Astrocyte (in vitro differentiated cells and primary cell): ENCODE measurements at regions not wholly inside any gene's neighbourhood (a gene's known extent, or its start where the extent isn't known, plus 50 kb on each side); places are given as distances from the start of the nearest gene placed in this dataset.

ENCODE experiments used
- DNase-seq: peaks from one replicate; pipeline ENCODE4 v3.0.0-alpha.2; 2010; ENCODE audit warnings: low read depth
- FAIRE-seq: peaks from 2 replicates; lab custom pipeline; 2011; peaks lifted over from hg19 to GRCh38; lab: Jason Lieb, UNC
- H2AFZ ChIP-seq: 2 replicates; pipeline ENCODE4 v1.6.0; 2012; ENCODE audit warnings: low read depth, low read length, inconsistent platforms
- H3K27ac ChIP-seq: 2 replicates; pipeline ENCODE4 v1.5.1; 2011; ENCODE audit warnings: low read depth, low read length, inconsistent platforms
- H3K27me3 ChIP-seq: 2 replicates; pipeline ENCODE4 v1.6.0; 2011; ENCODE audit warnings: low read length, inconsistent platforms; ENCODE audit not compliant: insufficient read depth
- H3K36me3 ChIP-seq: 2 replicates; pipeline ENCODE4 v1.5.1; 2011; ENCODE audit warnings: low read length, inconsistent platforms; ENCODE audit not compliant: insufficient read depth
- H3K4me1 ChIP-seq: 2 replicates; pipeline ENCODE4 v1.5.1; 2011; ENCODE audit warnings: low read length, inconsistent platforms; ENCODE audit not compliant: insufficient read depth
- H3K4me2 ChIP-seq: 2 replicates; pipeline ENCODE4 v1.6.0; 2012; ENCODE audit warnings: low read length, inconsistent platforms
- H3K4me3 ChIP-seq: 2 replicates; pipeline ENCODE4 v1.5.1; 2011; ENCODE audit warnings: low read depth, mild to moderate bottlenecking, low read length, inconsistent platforms; ENCODE audit not compliant: insufficient read depth
- H3K79me2 ChIP-seq: 2 replicates; pipeline ENCODE4 v1.6.0; 2012; ENCODE audit warnings: mild to moderate bottlenecking, low read length, inconsistent platforms; ENCODE audit not compliant: insufficient read depth
- H3K9ac ChIP-seq: 2 replicates; pipeline ENCODE4 v1.6.0; 2012; ENCODE audit warnings: mild to moderate bottlenecking, low read length, inconsistent platforms
- H3K9me3 ChIP-seq: 2 replicates; pipeline ENCODE4 v1.5.1; 2012; ENCODE audit warnings: low read depth, mild to moderate bottlenecking, low read length, inconsistent platforms; ENCODE audit not compliant: insufficient read depth
- H4K20me1 ChIP-seq: 2 replicates; pipeline ENCODE4 v1.6.0; 2012; ENCODE audit warnings: low read length, inconsistent platforms; ENCODE audit not compliant: insufficient read depth
- H3K27ac Mint-ChIP-seq: one replicate; pipeline ENCODE4 v1.8.0; 2021; ENCODE audit warnings: mild to moderate bottlenecking, mixed read lengths; ENCODE audit not compliant: unreplicated experiment
- H3K27me3 Mint-ChIP-seq: one replicate; pipeline ENCODE4 v1.8.0; 2021; ENCODE audit warnings: low read depth, mixed read lengths; ENCODE audit not compliant: unreplicated experiment
- H3K36me3 Mint-ChIP-seq: one replicate; pipeline ENCODE4 v1.8.0; 2021; ENCODE audit warnings: low read depth, mixed read lengths; ENCODE audit not compliant: unreplicated experiment
- H3K4me1 Mint-ChIP-seq: one replicate; pipeline ENCODE4 v1.8.0; 2021; ENCODE audit warnings: low read depth, mixed read lengths; ENCODE audit not compliant: unreplicated experiment
- H3K4me3 Mint-ChIP-seq: one replicate; pipeline ENCODE4 v1.8.0; 2021; ENCODE audit warnings: mild to moderate bottlenecking, moderate library complexity, mixed read lengths; ENCODE audit not compliant: unreplicated experiment
- H3K9me3 Mint-ChIP-seq: one replicate; pipeline ENCODE4 v1.8.0; 2021; ENCODE audit warnings: mild to moderate bottlenecking, mixed read lengths; ENCODE audit not compliant: unreplicated experiment
- EZH2 ChIP-seq: IDR thresholded peaks from 2 replicates; pipeline ENCODE4 v1.6.1; 2012; ENCODE audit warnings: mild to moderate bottlenecking, low read length, inconsistent platforms; ENCODE audit not compliant: insufficient read depth
- TF ChIP-seq, protein P1 (sequence below): IDR thresholded peaks from 2 replicates; pipeline ENCODE4 v1.5.1; 2011; ENCODE audit warnings: low read depth, mild to moderate bottlenecking, inconsistent platforms, low read length, moderate library complexity; ENCODE audit not compliant: insufficient read depth

DNA sequence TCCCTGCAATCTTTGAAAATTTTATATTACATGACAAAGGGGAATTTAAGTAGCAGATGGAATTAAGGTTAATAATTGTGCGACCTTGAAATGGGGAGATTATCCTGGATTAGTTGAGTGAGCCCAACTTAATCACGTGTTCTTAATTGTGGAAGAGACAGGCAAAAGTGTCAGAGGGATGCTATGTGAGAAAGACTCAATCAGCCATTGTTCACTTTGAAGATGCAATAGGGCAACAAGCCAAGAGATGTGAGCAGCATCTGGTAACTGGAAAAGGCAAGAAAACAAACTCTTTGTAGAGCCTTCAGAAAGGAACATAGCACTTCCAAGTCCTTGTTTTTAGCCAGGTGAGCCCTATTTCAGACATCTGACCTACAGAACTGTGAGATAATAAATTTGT, 247.7 kb downstream of the SLITRK1 start:
- Mint-ChIP-seq H3K4me1 (no peaks in the 10 kb centered on the region), H3K4me3 (no peak overlapping the region), H3K36me3 (no peaks in the 10 kb centered on the region), H3K27ac (no peak overlapping the region), H3K27me3 (no peaks in the 10 kb centered on the region), H3K9me3 (no peaks in the 10 kb centered on the region)
- H3K9me3 ChIP-seq = no peaks in the 10 kb centered on the region
- no peaks in the 10 kb centered on the region for H3K79me2 ChIP-seq
- no peak overlapping the region for H3K4me2 ChIP-seq
- H3K36me3 ChIP-seq = no peaks in the 10 kb centered on the region
- no peaks in the 10 kb centered on the region for H3K27me3 ChIP-seq
- no peak overlapping the region for H3K4me3 ChIP-seq
- TF ChIP-seq, protein P1, sequence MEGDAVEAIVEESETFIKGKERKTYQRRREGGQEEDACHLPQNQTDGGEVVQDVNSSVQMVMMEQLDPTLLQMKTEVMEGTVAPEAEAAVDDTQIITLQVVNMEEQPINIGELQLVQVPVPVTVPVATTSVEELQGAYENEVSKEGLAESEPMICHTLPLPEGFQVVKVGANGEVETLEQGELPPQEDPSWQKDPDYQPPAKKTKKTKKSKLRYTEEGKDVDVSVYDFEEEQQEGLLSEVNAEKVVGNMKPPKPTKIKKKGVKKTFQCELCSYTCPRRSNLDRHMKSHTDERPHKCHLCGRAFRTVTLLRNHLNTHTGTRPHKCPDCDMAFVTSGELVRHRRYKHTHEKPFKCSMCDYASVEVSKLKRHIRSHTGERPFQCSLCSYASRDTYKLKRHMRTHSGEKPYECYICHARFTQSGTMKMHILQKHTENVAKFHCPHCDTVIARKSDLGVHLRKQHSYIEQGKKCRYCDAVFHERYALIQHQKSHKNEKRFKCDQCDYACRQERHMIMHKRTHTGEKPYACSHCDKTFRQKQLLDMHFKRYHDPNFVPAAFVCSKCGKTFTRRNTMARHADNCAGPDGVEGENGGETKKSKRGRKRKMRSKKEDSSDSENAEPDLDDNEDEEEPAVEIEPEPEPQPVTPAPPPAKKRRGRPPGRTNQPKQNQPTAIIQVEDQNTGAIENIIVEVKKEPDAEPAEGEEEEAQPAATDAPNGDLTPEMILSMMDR = no peak
- no peak for TF ChIP-seq EZH2
- no peak overlapping the region for H2AFZ ChIP-seq
- H3K4me1 ChIP-seq = no peaks in the 10 kb centered on the region
- no peak overlapping the region for H3K9ac ChIP-seq
- no peak for FAIRE-seq
- DNase-seq = no peak
- H3K27ac ChIP-seq = no peak overlapping the region
- no peaks in the 10 kb centered on the region for H4K20me1 ChIP-seq

DNA sequence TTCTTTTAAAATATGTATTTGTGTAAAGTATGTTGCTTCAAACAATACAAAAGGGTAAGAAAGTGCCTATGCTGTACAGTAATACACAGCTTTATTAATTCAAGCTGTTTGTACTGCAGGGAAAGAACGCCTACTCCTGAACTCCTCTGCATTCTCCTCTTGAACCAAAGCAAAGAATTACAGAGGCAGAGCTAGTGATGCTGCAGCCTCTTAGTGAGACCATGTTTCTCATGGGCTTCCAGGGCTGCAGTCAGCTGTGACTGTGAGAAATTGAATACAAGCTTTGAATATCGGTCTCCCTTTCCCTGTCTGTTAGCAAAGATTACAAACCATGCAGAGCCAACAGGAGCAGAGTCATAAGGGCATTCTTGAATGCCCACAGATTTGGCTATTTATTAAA, 248.5 kb downstream of the SLITRK1 start:
- Histone ChIP-seq H3K4me2 (no peak overlapping the region), H3K27me3 (no peaks in the 10 kb centered on the region), H4K20me1 (no peaks in the 10 kb centered on the region), H3K9ac (no peak overlapping the region), H3K27ac (no peak overlapping the region), H3K4me1 (no peaks in the 10 kb centered on the region), H3K36me3 (no peaks in the 10 kb centered on the region), H3K4me3 (no peak overlapping the region), H2AFZ (no peak overlapping the region), H3K9me3 (no peaks in the 10 kb centered on the region), H3K79me2 (no peaks in the 10 kb centered on the region)
- H3K9me3 Mint-ChIP-seq = no peaks in the 10 kb centered on the region
- H3K27ac Mint-ChIP-seq = no peak overlapping the region
- no peaks in the 10 kb centered on the region for H3K36me3 Mint-ChIP-seq
- FAIRE-seq (no peak), DNase-seq (no peak)
- H3K4me3 Mint-ChIP-seq = no peak overlapping the region
- TF ChIP-seq, protein P1 = no peak
- no peak for TF ChIP-seq EZH2
- H3K4me1 Mint-ChIP-seq = no peaks in the 10 kb centered on the region
- H3K27me3 Mint-ChIP-seq = no peaks in the 10 kb centered on the region

DNA sequence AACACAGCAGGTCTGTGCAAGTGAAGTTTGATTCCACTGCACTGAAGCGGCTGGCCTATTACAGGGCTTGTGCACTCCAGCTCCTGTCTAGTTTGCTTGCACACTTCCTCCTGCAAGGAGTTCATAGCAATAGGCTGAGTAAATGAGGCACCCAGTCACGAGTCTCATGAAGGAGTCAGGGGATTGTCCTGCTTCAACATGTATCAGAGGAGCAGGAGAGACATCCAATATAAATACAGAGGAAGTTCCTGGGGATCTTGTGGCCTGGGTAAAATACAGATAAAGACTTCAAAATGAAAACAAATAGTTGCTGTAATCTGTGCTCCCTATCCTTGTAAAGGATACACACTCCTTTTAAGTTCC, 259.9 kb downstream of the SLITRK1 start:
- Mint-ChIP-seq H3K9me3 (peaks cover 3% of the 10 kb centered on the region), H3K4me1 (peaks cover 10% of the 10 kb centered on the region), H3K36me3 (no peaks in the 10 kb centered on the region), H3K27ac (peak overlapping the region; percentile 34), H3K27me3 (no peaks in the 10 kb centered on the region), H3K4me3 (no peak overlapping the region)
- DNase-seq (peak; percentile 55), FAIRE-seq (no peak)
- Histone ChIP-seq H3K79me2 (no peaks in the 10 kb centered on the region), H3K27ac (no peak overlapping the region), H3K4me3 (no peak overlapping the region), H3K9me3 (no peaks in the 10 kb centered on the region), H3K36me3 (no peaks in the 10 kb centered on the region), H3K9ac (no peak overlapping the region), H3K27me3 (no peaks in the 10 kb centered on the region), H4K20me1 (no peaks in the 10 kb centered on the region), H2AFZ (no peak overlapping the region), H3K4me1 (no peaks in the 10 kb centered on the region), H3K4me2 (no peak overlapping the region)
- TF ChIP-seq, protein P1 = no peak
- TF ChIP-seq EZH2 = no peak
